ENCODE measurements at regions not wholly inside any gene's neighbourhood (a gene's known extent, or its start where the extent isn't known, plus 50 kb on each side); places are given as distances from the start of the nearest gene placed in this dataset.

- H3K27me3 ChIP-seq (ENCODE audit: control insufficient read depth in 2 of 2, insufficient read depth in 1 of 2, low read length in 1 of 2): no peaks in the 10 kb centered on the region
- H3K27ac ChIP-seq (ENCODE audit: low read depth in 1 of 2, low read length in 1 of 2): no peak overlapping the region
- no peak overlapping the region for H3K4me3 ChIP-seq (ENCODE audit: low read length in 2 of 2)
- 95% methylated on average over 9 of the region's 9 CpGs for WGBS
- H3K36me3 ChIP-seq (ENCODE audit: control insufficient read depth in 2 of 2, insufficient read depth in 2 of 2, low read length in 1 of 2): no peaks in the 10 kb centered on the region
- DNase-seq (ENCODE audit: low read depth in 6 of 9, low spot score in 9 of 9): no peak
- no peaks in the 10 kb centered on the region for H3K9me3 ChIP-seq (ENCODE audit: control insufficient read depth in 2 of 2, insufficient read depth in 1 of 2, low read length in 1 of 2)
- peaks cover 0 to 4% of the 10 kb centered on the region in 2 donors for H3K4me1 ChIP-seq (ENCODE audit: control insufficient read depth in 2 of 2, insufficient read depth in 2 of 2, low read length in 2 of 2)
Measured at GRCh38 chr4:152269448-152270191, 266.3 kb downstream of the FBXW7 start.

- no peak overlapping the region for H3K27ac ChIP-seq (ENCODE audit: low read depth in 1 of 2, low read length in 1 of 2)
- no peak overlapping the region for H3K4me3 ChIP-seq (ENCODE audit: low read length in 2 of 2)
- WGBS: 67% methylated on average over 3 of the region's 3 CpGs
- no peaks in the 10 kb centered on the region for H3K36me3 ChIP-seq (ENCODE audit: control insufficient read depth in 2 of 2, insufficient read depth in 2 of 2, low read length in 1 of 2)
- no peaks in the 10 kb centered on the region for H3K9me3 ChIP-seq (ENCODE audit: control insufficient read depth in 2 of 2, insufficient read depth in 1 of 2, low read length in 1 of 2)
- no peak for DNase-seq (ENCODE audit: low read depth in 6 of 9, low spot score in 9 of 9)
- H3K4me1 ChIP-seq (ENCODE audit: control insufficient read depth in 2 of 2, insufficient read depth in 2 of 2, low read length in 2 of 2): peaks cover 0 to 4% of the 10 kb centered on the region in 2 donors
- H3K27me3 ChIP-seq (ENCODE audit: control insufficient read depth in 2 of 2, insufficient read depth in 1 of 2, low read length in 1 of 2): no peaks in the 10 kb centered on the region
Measured at GRCh38 chr4:152267811-152268210, 268.1 kb downstream of the FBXW7 start.

- Histone ChIP-seq H3K27ac (ENCODE audit: low read depth in 1 of 2, low read length in 1 of 2) (no peak overlapping the region), H3K9me3 (ENCODE audit: control insufficient read depth in 2 of 2, insufficient read depth in 1 of 2, low read length in 1 of 2) (no peaks in the 10 kb centered on the region), H3K4me1 (ENCODE audit: control insufficient read depth in 2 of 2, insufficient read depth in 2 of 2, low read length in 2 of 2) (peaks cover 0 to 4% of the 10 kb centered on the region in 2 donors), H3K27me3 (ENCODE audit: control insufficient read depth in 2 of 2, insufficient read depth in 1 of 2, low read length in 1 of 2) (no peaks in the 10 kb centered on the region), H3K36me3 (ENCODE audit: control insufficient read depth in 2 of 2, insufficient read depth in 2 of 2, low read length in 1 of 2) (no peaks in the 10 kb centered on the region), H3K4me3 (ENCODE audit: low read length in 2 of 2) (no peak overlapping the region)
- no peak for DNase-seq (ENCODE audit: low read depth in 6 of 9, low spot score in 9 of 9)
- WGBS: 95% methylated on average over 3 of the region's 3 CpGs
Measured at GRCh38 chr4:152266831-152267480, 268.9 kb downstream of the FBXW7 start.

GRCh38 chr4:152265149-152265621, 270.7 kb downstream of the FBXW7 start:
- H3K27ac ChIP-seq (ENCODE audit: low read depth in 1 of 2, low read length in 1 of 2): no peak overlapping the region
- no peaks in the 10 kb centered on the region for H3K9me3 ChIP-seq (ENCODE audit: control insufficient read depth in 2 of 2, insufficient read depth in 1 of 2, low read length in 1 of 2)
- no peaks in the 10 kb centered on the region for H3K36me3 ChIP-seq (ENCODE audit: control insufficient read depth in 2 of 2, insufficient read depth in 2 of 2, low read length in 1 of 2)
- DNase-seq (ENCODE audit: low read depth in 6 of 9, low spot score in 9 of 9): no peak
- no peak overlapping the region for H3K4me3 ChIP-seq (ENCODE audit: low read length in 2 of 2)
- peaks cover 0 to 4% of the 10 kb centered on the region in 2 donors for H3K4me1 ChIP-seq (ENCODE audit: control insufficient read depth in 2 of 2, insufficient read depth in 2 of 2, low read length in 2 of 2)
- WGBS: 90% methylated on average over 14 of the region's 14 CpGs
- H3K27me3 ChIP-seq (ENCODE audit: control insufficient read depth in 2 of 2, insufficient read depth in 1 of 2, low read length in 1 of 2): no peaks in the 10 kb centered on the region

GRCh38 chr4:152264106-152264505, 271.8 kb downstream of the FBXW7 start:
- WGBS: 95% methylated on average over 5 of the region's 5 CpGs
- H3K27ac ChIP-seq (ENCODE audit: low read depth in 1 of 2, low read length in 1 of 2): no peak overlapping the region
- DNase-seq (ENCODE audit: low read depth in 6 of 9, low spot score in 9 of 9): no peak
- peaks cover 0 to 7% of the 10 kb centered on the region in 2 donors for H3K4me1 ChIP-seq (ENCODE audit: control insufficient read depth in 2 of 2, insufficient read depth in 2 of 2, low read length in 2 of 2)
- H3K4me3 ChIP-seq (ENCODE audit: low read length in 2 of 2): no peak overlapping the region
- no peaks in the 10 kb centered on the region for H3K9me3 ChIP-seq (ENCODE audit: control insufficient read depth in 2 of 2, insufficient read depth in 1 of 2, low read length in 1 of 2)
- no peaks in the 10 kb centered on the region for H3K36me3 ChIP-seq (ENCODE audit: control insufficient read depth in 2 of 2, insufficient read depth in 2 of 2, low read length in 1 of 2)
- H3K27me3 ChIP-seq (ENCODE audit: control insufficient read depth in 2 of 2, insufficient read depth in 1 of 2, low read length in 1 of 2): no peaks in the 10 kb centered on the region

GRCh38 chr4:152259866-152260265, 276.0 kb downstream of the FBXW7 start:
- WGBS: 97% methylated on average over 1 of the region's 1 CpG
- Histone ChIP-seq H3K4me3 (ENCODE audit: low read length in 2 of 2) (no peak overlapping the region), H3K9me3 (ENCODE audit: control insufficient read depth in 2 of 2, insufficient read depth in 1 of 2, low read length in 1 of 2) (no peaks in the 10 kb centered on the region), H3K4me1 (ENCODE audit: control insufficient read depth in 2 of 2, insufficient read depth in 2 of 2, low read length in 2 of 2) (peaks cover 14 to 41% of the 10 kb centered on the region in 2 donors), H3K36me3 (ENCODE audit: control insufficient read depth in 2 of 2, insufficient read depth in 2 of 2, low read length in 1 of 2) (no peaks in the 10 kb centered on the region), H3K27ac (ENCODE audit: low read depth in 1 of 2, low read length in 1 of 2) (no peak overlapping the region), H3K27me3 (ENCODE audit: control insufficient read depth in 2 of 2, insufficient read depth in 1 of 2, low read length in 1 of 2) (no peaks in the 10 kb centered on the region)
- no peak for DNase-seq (ENCODE audit: low read depth in 6 of 9, low spot score in 9 of 9)

DNA sequence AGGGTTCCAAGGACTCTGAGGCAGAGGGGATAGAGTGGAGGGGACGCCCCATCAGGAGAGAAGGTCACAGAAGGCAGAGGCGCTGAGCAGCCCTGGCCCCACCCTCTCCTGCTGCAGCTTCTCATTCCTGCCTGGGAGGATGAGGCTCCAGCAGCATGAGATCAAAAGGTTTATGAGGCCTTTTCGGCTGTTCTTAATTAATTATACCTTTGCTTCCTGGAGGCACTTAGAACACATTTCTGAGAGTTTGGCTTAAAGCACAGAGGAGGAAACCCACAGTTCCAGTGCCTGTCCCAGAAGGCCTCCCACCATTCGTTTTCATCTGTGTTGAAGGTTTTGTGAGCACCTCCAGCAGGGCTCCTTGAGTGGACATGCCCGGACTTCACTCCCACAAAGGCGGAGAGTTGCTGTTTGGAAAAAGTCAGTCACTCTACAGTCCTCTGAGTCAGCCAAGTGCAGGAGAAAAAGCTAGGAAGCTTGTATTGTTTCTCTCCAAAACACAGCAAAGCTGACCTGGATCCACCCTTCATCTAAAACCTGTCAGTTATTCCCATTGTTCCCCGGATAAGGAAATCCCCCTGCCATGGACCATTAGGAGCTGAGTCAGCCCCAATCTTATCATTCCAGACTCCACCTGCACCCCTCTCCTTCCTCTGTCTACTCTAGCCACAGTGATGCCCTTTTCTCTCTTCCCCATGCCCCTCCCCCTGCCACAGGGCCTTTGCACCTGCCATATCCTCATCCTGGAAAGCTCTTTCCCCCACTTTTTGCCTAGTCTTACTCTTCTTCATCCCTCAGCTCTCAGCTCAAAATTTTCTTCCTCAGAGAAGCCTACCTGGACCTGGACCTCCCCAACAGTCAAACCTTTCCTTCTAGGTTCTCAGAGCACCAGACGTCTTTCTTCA, 276.8 kb downstream of the FBXW7 start:
- H3K4me1 ChIP-seq (ENCODE audit: control insufficient read depth in 2 of 2, insufficient read depth in 2 of 2, low read length in 2 of 2): peaks cover 14 to 41% of the 10 kb centered on the region in 2 donors
- H3K36me3 ChIP-seq (ENCODE audit: control insufficient read depth in 2 of 2, insufficient read depth in 2 of 2, low read length in 1 of 2): no peaks in the 10 kb centered on the region
- H3K27ac ChIP-seq (ENCODE audit: low read depth in 1 of 2, low read length in 1 of 2): peak overlapping the region; percentile 36 to 59
- 82% methylated on average over 8 of the region's 8 CpGs for WGBS
- DNase-seq (ENCODE audit: low read depth in 6 of 9, low spot score in 9 of 9): no peak
- no peak overlapping the region for H3K4me3 ChIP-seq (ENCODE audit: low read length in 2 of 2)
- no peaks in the 10 kb centered on the region for H3K9me3 ChIP-seq (ENCODE audit: control insufficient read depth in 2 of 2, insufficient read depth in 1 of 2, low read length in 1 of 2)
- no peaks in the 10 kb centered on the region for H3K27me3 ChIP-seq (ENCODE audit: control insufficient read depth in 2 of 2, insufficient read depth in 1 of 2, low read length in 1 of 2)

DNA sequence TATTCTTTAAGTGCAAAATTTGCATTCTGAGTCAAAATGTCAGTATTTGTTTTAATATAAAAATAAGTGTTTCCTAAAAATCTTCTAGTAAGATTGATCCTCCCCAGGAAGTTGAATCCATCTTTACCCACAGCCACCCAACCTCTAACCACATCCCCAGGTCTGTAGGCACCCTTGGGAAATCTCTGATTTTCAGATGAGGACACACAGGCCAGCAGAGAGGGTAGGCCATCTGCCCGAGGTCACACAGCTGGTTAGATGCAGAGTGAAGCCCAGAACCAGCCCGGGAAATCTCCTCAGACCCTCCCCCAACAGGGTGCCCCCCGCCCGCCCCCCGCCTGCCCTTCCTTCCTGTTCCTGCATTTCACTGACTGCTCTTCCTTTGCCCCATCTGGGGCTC, 277.5 kb downstream of the FBXW7 start:
- no peaks in the 10 kb centered on the region for H3K9me3 ChIP-seq (ENCODE audit: control insufficient read depth in 2 of 2, insufficient read depth in 1 of 2, low read length in 1 of 2)
- peaks cover 14 to 41% of the 10 kb centered on the region in 2 donors for H3K4me1 ChIP-seq (ENCODE audit: control insufficient read depth in 2 of 2, insufficient read depth in 2 of 2, low read length in 2 of 2)
- peak overlapping the region in 1 of 2 donors; percentile 59 for H3K27ac ChIP-seq (ENCODE audit: low read depth in 1 of 2, low read length in 1 of 2)
- no peak overlapping the region for H3K4me3 ChIP-seq (ENCODE audit: low read length in 2 of 2)
- H3K27me3 ChIP-seq (ENCODE audit: control insufficient read depth in 2 of 2, insufficient read depth in 1 of 2, low read length in 1 of 2): no peaks in the 10 kb centered on the region
- 61% methylated on average over 5 of the region's 5 CpGs for WGBS
- no peaks in the 10 kb centered on the region for H3K36me3 ChIP-seq (ENCODE audit: control insufficient read depth in 2 of 2, insufficient read depth in 2 of 2, low read length in 1 of 2)
- no peak for DNase-seq (ENCODE audit: low read depth in 6 of 9, low spot score in 9 of 9)

Measured in thymus (tissue), 11 donors.